Upper lobe of left lung (tissue), 4 donors: ENCODE measurements at regions not wholly inside any gene's neighbourhood (a gene's known extent, or its start where the extent isn't known, plus 50 kb on each side); places are given as distances from the start of the nearest gene placed in this dataset.
"Not testable (repeated sequence)": the region's sequence is repeated elsewhere in the genome, so short reads cannot be mapped to it uniquely, and the experiment has no call there.

Experiments
- CTCF ChIP-seq, 6 experiments: fragments of 450-650 bp in 4 of 6; fragments of 200-600 bp in 2 of 6; sonication (generic) in 2 of 6; IDR thresholded peaks; one replicate each; pipeline ENCODE4 v1.5.1; 2016 to 2019; ENCODE audit warnings: antibody characterized with exemption in 6 of 6
- POLR2A ChIP-seq, 4 donors: fragments of 450-650 bp; IDR thresholded peaks; one replicate each; pipeline ENCODE4 v1.5.1; 2016 to 2017; ENCODE audit warnings: antibody characterized with exemption in 4 of 4, mild to moderate bottlenecking in 2 of 4

GRCh38 chr20:57971583-57971982, 256.9 kb downstream of the ANKRD60 start:
- TF ChIP-seq CTCF, POLR2A (IDR thresholded peaks at IDR 0.05): not testable (repeated sequence)
